ENCODE measurements at regions not wholly inside any gene's neighbourhood (a gene's known extent, or its start where the extent isn't known, plus 50 kb on each side); places are given as distances from the start of the nearest gene placed in this dataset.

- TF ChIP-seq CTCF (IDR thresholded peaks at IDR 0.05), result no peak
- TF ChIP-seq POLR2A (IDR thresholded peaks at IDR 0.05), result no peak
Observed at GRCh38 chr5:18771097-18771610, 1136.9 kb downstream of the TAF11L14 start.
